IPS-15b (cell line): ENCODE measurements at regions not wholly inside any gene's neighbourhood (a gene's known extent, or its start where the extent isn't known, plus 50 kb on each side); places are given as distances from the start of the nearest gene placed in this dataset.

Experiments
- H3K27me3 ChIP-seq: one replicate; pipeline ENCODE4 v1.6.1; 2013; ENCODE audit warnings: low read length; ENCODE audit not compliant: control insufficient read depth, insufficient read depth
- H3K36me3 ChIP-seq: one replicate; pipeline ENCODE4 v1.6.1; 2013; ENCODE audit warnings: low read length; ENCODE audit not compliant: control insufficient read depth, insufficient read depth
- H3K4me1 ChIP-seq: one replicate; pipeline ENCODE4 v1.6.1; 2013; ENCODE audit warnings: mild to moderate bottlenecking, low read length; ENCODE audit not compliant: control insufficient read depth, insufficient read depth
- H3K4me3 ChIP-seq: one replicate; pipeline ENCODE4 v1.5.1; 2013; ENCODE audit warnings: low read depth, low read length
- H3K9ac ChIP-seq: one replicate; pipeline ENCODE4 v1.6.1; 2013; ENCODE audit warnings: low read depth, mild to moderate bottlenecking, low read length
- H3K9me3 ChIP-seq: one replicate; pipeline ENCODE4 v1.6.1; 2013; ENCODE audit warnings: mild to moderate bottlenecking, low read length; ENCODE audit not compliant: control insufficient read depth, insufficient read depth

DNA sequence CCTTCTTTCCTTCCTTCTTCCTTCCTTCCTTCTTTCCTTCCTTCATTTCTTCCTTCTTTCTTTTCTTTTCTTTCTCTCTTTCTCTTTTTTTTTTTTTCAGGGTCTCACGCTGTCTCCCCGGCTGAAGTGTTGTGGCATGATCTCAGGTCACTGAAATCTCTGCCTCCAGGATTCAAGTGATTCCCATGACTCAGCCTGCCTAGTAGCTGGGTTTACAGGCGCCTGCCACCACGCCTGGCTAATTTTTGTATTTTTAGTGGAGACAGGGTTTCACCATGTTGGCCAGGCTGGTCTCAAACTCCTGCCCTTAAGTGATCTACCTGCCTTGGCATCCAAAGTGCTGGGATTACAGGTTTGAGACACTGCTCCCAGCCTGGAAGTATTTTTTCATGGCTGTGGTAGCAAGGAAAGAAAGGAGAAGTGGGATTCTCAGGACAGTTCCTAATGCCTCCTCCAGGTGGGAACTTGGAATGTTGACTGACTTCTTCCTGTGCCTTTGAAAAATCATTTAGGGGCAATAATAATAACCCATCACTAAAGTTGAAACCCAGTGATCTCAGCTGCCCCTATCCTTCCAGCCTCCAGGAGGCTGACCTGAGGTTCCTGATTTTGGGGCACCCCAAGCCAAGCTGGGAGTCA, 89.3 kb upstream of the CELF4 start:
- no peaks in the 10 kb centered on the region for H3K4me1 ChIP-seq
- H3K4me3 ChIP-seq: no peak overlapping the region
- H3K9ac ChIP-seq: no peak overlapping the region
- no peaks in the 10 kb centered on the region for H3K9me3 ChIP-seq
- no peaks in the 10 kb centered on the region for H3K27me3 ChIP-seq
- no peaks in the 10 kb centered on the region for H3K36me3 ChIP-seq

DNA sequence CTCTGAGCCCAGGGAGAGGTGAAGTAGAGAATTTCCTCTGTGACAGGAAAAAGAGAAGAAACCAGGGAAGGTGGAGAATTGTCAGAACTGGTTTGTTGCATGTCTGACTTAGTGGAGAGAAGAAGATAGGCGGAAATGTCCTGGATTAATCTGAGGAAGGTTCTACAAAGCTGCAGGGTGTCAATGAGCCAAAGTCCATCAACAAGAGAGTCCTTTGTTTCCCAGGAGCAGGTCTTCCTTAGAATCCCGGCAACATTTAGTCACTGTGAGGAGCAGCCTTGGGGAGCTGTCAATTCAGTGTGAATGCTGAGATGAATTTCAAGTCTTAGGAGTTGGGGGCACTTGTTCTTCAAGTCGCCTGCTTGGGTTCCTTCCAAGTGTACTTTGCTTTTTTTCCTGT, 88.4 kb upstream of the CELF4 start:
- Histone ChIP-seq H3K9ac (no peak overlapping the region), H3K4me3 (no peak overlapping the region), H3K36me3 (no peaks in the 10 kb centered on the region), H3K27me3 (no peaks in the 10 kb centered on the region), H3K4me1 (no peaks in the 10 kb centered on the region), H3K9me3 (no peaks in the 10 kb centered on the region)

DNA sequence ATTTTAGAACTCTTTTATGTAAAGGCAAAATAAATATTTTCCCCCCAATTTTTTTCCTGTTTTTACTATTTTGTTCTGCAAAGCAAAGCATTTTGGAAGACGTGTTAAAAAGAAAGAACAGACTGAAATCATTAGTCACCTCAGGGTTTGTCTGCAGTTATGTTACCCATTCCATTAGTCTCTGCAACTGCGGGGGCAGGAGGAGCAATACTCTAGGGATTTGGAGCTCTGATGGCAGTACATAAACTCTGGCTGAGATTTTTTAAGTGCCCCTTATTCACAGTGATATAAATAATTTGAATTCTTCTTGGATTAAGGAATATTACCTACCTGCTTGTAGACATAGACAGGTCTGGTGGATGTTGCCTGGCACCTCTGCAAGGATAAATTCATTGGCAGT, 88.0 kb upstream of the CELF4 start:
- Histone ChIP-seq H3K9me3 (no peaks in the 10 kb centered on the region), H3K27me3 (no peaks in the 10 kb centered on the region), H3K36me3 (no peaks in the 10 kb centered on the region), H3K4me3 (no peak overlapping the region), H3K4me1 (no peaks in the 10 kb centered on the region), H3K9ac (no peak overlapping the region)

DNA sequence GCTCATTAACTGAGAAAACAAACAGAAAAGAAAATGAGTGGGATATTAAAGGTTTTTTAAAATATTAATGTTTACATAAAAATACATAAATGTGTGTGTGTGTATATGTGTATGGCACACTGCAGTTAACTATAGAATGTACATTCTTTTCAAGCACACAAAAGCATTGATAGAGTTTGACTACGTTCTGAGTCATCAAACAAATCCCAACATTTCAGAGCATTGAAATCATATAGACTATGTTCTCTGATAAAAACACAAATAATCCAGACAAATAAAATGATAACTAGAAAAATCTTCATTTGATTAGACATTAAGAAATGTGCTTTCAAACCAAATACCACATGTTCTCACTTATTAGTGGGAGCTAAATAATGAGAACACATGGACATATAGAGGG, 84.3 kb upstream of the CELF4 start:
- Histone ChIP-seq H3K4me1 (no peaks in the 10 kb centered on the region), H3K4me3 (no peak overlapping the region), H3K36me3 (no peaks in the 10 kb centered on the region), H3K9ac (no peak overlapping the region), H3K9me3 (no peaks in the 10 kb centered on the region), H3K27me3 (no peaks in the 10 kb centered on the region)

DNA sequence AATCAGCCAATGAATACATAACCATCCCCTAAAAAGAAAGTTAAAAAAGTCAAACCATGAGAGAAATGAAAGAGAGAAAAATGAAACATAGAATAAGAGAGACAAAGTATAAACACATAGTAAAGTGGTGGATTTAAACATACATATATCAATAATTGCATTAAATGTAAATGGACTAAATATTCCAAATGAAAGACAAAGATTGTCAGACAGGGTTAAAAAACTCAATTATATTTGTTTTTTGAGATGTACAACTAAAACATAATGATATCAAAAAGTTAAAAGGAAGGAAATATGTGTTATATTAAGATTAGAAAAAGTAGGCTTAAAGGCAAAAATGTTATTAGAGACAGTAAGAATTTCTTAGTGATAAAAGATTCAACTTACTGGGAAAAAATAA, 83.8 kb upstream of the CELF4 start:
- H3K4me3 ChIP-seq: no peak overlapping the region
- H3K9me3 ChIP-seq: no peaks in the 10 kb centered on the region
- no peak overlapping the region for H3K9ac ChIP-seq
- no peaks in the 10 kb centered on the region for H3K27me3 ChIP-seq
- H3K4me1 ChIP-seq: no peaks in the 10 kb centered on the region
- no peaks in the 10 kb centered on the region for H3K36me3 ChIP-seq

DNA sequence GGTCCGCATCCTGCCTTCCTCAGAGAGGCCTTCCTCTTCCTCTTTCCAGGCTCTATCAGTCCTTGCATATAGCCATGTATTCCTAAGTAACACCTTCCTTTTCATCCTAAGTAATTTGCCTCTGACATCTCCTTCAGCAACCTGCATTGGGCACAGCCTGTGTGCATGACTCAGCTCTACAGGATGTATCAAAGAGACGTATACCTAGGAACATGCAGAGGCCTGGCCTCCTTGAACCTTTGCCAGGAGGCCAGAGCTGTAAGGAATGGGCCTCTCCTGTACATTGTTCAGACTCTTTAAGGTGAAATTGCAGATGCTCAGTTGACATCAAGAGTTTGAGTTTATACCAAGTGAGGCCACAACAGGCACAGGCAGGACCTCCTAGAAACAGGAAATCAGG, 76.0 kb upstream of the CELF4 start:
- H3K4me3 ChIP-seq: no peak overlapping the region
- peaks cover 2% of the 10 kb centered on the region for H3K27me3 ChIP-seq
- H3K9me3 ChIP-seq: no peaks in the 10 kb centered on the region
- no peak overlapping the region for H3K9ac ChIP-seq
- H3K4me1 ChIP-seq: peaks cover 14% of the 10 kb centered on the region
- no peaks in the 10 kb centered on the region for H3K36me3 ChIP-seq

DNA sequence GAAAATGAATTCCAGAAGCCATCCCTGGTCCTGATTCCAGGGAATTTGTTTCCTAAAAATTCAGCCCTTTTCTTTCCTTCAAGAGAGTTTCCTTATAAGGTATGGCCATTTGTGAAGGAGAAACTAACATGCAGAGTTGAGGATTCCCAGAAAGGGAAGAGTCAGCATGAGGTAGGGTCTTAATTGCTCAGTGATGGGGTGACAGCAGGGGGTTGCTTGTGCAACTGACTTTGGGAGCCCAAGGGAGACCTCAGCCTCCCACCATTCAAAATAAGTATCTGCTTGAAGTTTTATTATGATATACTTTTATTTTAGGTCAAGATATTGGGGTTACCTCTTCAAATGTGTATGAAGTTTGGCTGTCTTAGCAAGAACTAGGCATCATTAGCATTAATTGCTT, 74.9 kb upstream of the CELF4 start:
- no peak overlapping the region for H3K4me3 ChIP-seq
- H3K9ac ChIP-seq: no peak overlapping the region
- no peaks in the 10 kb centered on the region for H3K9me3 ChIP-seq
- peaks cover 2% of the 10 kb centered on the region for H3K27me3 ChIP-seq
- peaks cover 14% of the 10 kb centered on the region for H3K4me1 ChIP-seq
- no peaks in the 10 kb centered on the region for H3K36me3 ChIP-seq

DNA sequence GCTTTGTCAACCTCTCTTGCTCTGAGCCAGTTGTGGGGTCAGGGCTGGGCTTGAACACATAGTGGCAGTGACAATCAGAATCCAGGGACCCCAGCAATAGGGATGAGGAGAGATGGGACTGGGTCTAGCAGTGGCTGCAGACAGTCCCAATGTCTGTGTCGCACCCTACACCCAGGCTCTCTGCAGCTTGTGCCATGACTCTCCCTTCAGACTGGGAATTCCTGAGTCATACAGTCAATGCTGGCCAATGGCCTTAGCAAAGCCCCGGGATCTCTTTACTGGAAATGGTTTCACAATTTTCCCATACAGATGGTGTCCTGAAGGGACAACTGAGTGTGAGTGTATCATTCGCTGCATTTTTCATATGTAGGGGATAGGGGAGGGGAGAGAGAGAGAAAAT, 74.2 kb upstream of the CELF4 start:
- no peaks in the 10 kb centered on the region for H3K36me3 ChIP-seq
- H3K27me3 ChIP-seq: peaks cover 2% of the 10 kb centered on the region
- no peak overlapping the region for H3K4me3 ChIP-seq
- H3K9me3 ChIP-seq: no peaks in the 10 kb centered on the region
- no peak overlapping the region for H3K9ac ChIP-seq
- peaks cover 14% of the 10 kb centered on the region for H3K4me1 ChIP-seq

DNA sequence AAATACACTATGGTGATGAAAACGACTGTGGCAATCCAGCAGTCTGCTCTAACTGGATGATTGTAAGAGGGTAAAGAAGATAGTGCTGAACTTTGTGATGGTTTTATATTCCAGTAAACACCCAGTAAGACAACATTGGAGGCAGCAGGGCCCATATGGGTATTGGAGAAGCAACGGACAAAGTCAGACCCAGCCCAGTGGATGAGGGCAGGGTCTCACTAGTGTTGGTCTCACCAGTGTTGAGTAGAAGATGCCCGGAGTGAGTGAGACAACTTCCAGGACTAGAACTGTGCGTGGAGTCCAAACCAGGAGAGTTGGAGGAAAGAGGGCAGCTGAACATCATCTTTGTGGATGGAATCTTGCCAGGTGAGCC, 71.9 kb upstream of the CELF4 start:
- H3K4me3 ChIP-seq: no peak overlapping the region
- H3K36me3 ChIP-seq: no peaks in the 10 kb centered on the region
- H3K9ac ChIP-seq: no peak overlapping the region
- H3K27me3 ChIP-seq: peaks cover 2% of the 10 kb centered on the region
- peaks cover 14% of the 10 kb centered on the region for H3K4me1 ChIP-seq
- no peaks in the 10 kb centered on the region for H3K9me3 ChIP-seq

DNA sequence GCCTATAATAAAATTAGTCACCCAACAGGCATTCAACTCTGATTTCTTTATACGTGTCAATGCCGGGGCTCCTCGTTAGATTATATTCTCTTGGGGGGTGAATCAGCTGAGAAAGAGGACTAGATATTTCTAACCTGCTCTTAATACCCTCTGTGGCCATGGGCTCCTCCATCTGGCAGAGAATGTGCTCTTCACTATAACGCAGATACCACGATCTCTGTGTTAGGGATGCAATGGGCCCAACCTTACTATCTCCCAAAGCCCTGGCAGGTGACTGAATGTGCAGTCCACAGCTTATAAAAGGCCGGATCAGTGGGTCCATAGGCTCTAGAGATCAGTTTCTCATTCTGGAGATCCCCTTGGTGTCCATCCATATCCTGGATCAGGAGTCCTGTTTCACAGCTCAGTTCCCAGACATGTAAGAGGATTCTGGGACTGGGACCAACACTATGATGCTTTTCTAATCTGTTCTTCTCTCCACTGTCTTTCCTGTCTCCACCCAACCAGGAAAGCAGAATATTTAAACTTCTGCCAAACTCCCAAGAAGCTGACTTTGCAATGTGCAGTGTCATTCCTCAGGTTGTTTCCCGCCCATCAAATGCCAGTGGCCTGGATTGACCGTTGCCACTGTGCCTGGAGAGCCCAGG, 71.4 kb upstream of the CELF4 start:
- no peak overlapping the region for H3K4me3 ChIP-seq
- H3K9ac ChIP-seq: no peak overlapping the region
- peaks cover 14% of the 10 kb centered on the region for H3K4me1 ChIP-seq
- H3K27me3 ChIP-seq: peaks cover 2% of the 10 kb centered on the region
- no peaks in the 10 kb centered on the region for H3K36me3 ChIP-seq
- H3K9me3 ChIP-seq: no peaks in the 10 kb centered on the region

DNA sequence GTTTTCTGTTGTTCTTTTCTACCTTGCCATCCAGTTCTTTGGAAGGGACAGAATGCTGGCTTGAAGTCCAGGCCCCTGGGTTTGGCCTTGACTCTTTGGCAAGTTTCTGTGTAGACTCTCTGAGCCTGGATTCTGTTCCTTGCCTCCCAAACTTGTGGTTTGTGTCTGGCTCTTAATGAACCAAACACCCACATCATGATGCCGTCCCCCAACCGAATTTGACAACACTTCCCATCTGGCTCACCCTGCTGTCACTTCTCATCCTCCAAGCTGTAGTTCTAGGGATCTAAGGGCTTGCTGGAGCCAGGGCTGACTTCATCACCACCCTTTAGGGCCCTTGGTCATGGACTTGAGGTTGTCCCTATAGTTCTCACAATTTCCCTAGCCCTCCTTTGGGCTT, 68.9 kb upstream of the CELF4 start:
- H3K27me3 ChIP-seq: no peaks in the 10 kb centered on the region
- H3K36me3 ChIP-seq: no peaks in the 10 kb centered on the region
- H3K9me3 ChIP-seq: no peaks in the 10 kb centered on the region
- no peak overlapping the region for H3K4me3 ChIP-seq
- H3K4me1 ChIP-seq: no peaks in the 10 kb centered on the region
- no peak overlapping the region for H3K9ac ChIP-seq

DNA sequence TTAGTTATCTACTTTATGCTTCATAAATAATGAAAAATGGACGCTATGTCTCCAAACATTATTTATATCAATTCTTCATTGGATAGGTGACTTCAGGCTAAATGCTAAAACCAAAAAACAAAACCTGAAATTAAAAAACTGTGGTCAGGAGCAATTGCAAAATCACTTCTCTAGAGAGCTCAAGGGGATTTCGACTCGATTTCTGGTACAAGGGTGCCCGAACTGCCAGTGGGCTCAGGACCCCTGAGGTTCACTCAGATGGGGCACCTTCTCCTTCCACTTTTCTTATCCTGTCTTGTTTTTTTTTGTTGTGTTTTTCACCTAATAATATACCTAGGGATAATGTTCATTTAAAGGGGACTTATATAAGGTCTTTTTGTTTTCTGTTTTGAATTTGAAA, 65.8 kb upstream of the CELF4 start:
- no peak overlapping the region for H3K4me3 ChIP-seq
- H3K36me3 ChIP-seq: no peaks in the 10 kb centered on the region
- no peaks in the 10 kb centered on the region for H3K9me3 ChIP-seq
- no peak overlapping the region for H3K9ac ChIP-seq
- no peaks in the 10 kb centered on the region for H3K4me1 ChIP-seq
- no peaks in the 10 kb centered on the region for H3K27me3 ChIP-seq
